ENCODE measurements at regions not wholly inside any gene's neighbourhood (a gene's known extent, or its start where the extent isn't known, plus 50 kb on each side); places are given as distances from the start of the nearest gene placed in this dataset.

DNA sequence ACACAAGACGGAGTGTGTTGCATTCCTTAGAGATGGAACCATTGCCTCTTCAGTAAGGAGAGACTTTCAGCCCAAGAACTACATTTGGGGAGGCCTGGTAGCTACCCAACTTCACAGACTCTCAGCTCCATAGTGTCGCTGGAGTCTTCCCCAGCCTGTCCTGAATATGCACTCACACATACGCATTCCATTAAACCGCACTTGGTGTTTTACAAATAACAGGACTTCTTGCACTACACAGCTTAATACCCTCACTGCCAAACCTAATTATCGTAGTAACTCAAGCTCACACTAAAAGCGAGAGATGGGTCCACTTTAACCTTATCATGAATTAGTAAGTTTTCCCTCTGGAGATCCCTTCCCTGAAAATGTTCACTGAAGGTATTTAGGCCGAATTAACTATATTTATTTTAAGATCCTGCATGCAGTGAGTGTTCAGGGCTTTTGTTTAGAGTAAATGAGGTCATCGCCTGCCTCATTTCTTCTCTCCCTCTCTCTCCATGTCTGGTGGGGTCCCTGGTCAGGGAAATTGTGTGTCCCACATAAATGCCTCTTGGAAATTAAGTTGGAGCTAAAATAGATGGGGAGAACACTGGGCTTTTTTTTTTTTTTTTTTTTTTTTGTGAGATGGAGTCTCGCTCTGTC, 171.9 kb downstream of the FAM43A start:
- no peak overlapping the region for H3K4me3 Mint-ChIP-seq
- peaks cover 3% of the 10 kb centered on the region for H3K9me3 Mint-ChIP-seq
- no peak overlapping the region for H3K27ac Mint-ChIP-seq
- H3K4me1 Mint-ChIP-seq: peaks cover 24% of the 10 kb centered on the region
- no peak for DNase-seq
- H3K27me3 Mint-ChIP-seq (ENCODE audit: low read depth, poor library complexity): peaks cover 6% of the 10 kb centered on the region
- TF ChIP-seq, protein P1, sequence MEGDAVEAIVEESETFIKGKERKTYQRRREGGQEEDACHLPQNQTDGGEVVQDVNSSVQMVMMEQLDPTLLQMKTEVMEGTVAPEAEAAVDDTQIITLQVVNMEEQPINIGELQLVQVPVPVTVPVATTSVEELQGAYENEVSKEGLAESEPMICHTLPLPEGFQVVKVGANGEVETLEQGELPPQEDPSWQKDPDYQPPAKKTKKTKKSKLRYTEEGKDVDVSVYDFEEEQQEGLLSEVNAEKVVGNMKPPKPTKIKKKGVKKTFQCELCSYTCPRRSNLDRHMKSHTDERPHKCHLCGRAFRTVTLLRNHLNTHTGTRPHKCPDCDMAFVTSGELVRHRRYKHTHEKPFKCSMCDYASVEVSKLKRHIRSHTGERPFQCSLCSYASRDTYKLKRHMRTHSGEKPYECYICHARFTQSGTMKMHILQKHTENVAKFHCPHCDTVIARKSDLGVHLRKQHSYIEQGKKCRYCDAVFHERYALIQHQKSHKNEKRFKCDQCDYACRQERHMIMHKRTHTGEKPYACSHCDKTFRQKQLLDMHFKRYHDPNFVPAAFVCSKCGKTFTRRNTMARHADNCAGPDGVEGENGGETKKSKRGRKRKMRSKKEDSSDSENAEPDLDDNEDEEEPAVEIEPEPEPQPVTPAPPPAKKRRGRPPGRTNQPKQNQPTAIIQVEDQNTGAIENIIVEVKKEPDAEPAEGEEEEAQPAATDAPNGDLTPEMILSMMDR (IDR thresholded peaks at IDR 0.05): no peak
- H3K36me3 Mint-ChIP-seq (ENCODE audit: low read depth): no peaks in the 10 kb centered on the region

DNA sequence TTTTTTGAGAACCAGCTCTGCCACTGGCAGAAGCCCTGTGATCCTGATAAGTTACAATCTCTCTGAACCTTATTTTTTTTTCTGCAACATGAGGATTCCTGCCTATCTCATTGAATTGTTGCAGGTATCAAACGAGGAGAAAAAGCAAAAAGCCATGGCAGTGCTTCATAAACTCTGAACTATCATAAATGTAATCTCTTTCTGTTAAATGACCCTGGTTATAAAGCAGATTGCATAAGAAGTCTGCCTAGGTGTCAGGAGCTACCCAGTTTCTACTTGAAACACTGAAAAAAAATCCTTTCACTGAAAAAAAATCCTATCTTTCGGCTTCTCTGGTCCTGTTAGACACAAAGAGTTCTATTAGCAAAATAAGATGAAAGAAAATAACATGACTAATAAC, 172.7 kb downstream of the FAM43A start:
- H3K36me3 Mint-ChIP-seq (ENCODE audit: low read depth): no peaks in the 10 kb centered on the region
- peaks cover 8% of the 10 kb centered on the region for H3K27me3 Mint-ChIP-seq (ENCODE audit: low read depth, poor library complexity)
- peaks cover 3% of the 10 kb centered on the region for H3K9me3 Mint-ChIP-seq
- H3K27ac Mint-ChIP-seq: no peak overlapping the region
- no peak for DNase-seq
- TF ChIP-seq, protein P1 (IDR thresholded peaks at IDR 0.05): no peak
- H3K4me1 Mint-ChIP-seq: peaks cover 16% of the 10 kb centered on the region
- no peak overlapping the region for H3K4me3 Mint-ChIP-seq

- Mint-ChIP-seq H3K4me3 (no peak overlapping the region), H3K9me3 (peaks cover 3% of the 10 kb centered on the region), H3K27me3 (ENCODE audit: low read depth, poor library complexity) (peaks cover 9% of the 10 kb centered on the region), H3K36me3 (ENCODE audit: low read depth) (no peaks in the 10 kb centered on the region), H3K4me1 (no peaks in the 10 kb centered on the region), H3K27ac (no peak overlapping the region)
- no peak for DNase-seq
- TF ChIP-seq, protein P1 (IDR thresholded peaks at IDR 0.05): no peak
Observed at GRCh38 chr3:194860725-194861124, 175.0 kb downstream of the FAM43A start.

- Mint-ChIP-seq H3K4me1 (no peaks in the 10 kb centered on the region), H3K27me3 (ENCODE audit: low read depth, poor library complexity) (peaks cover 12% of the 10 kb centered on the region), H3K4me3 (no peak overlapping the region), H3K9me3 (peaks cover 3% of the 10 kb centered on the region), H3K36me3 (ENCODE audit: low read depth) (no peaks in the 10 kb centered on the region), H3K27ac (no peak overlapping the region)
- no peak for DNase-seq
- TF ChIP-seq, protein P1 (IDR thresholded peaks at IDR 0.05): no peak
Observed at GRCh38 chr3:194861375-194861774, 175.7 kb downstream of the FAM43A start.

DNA sequence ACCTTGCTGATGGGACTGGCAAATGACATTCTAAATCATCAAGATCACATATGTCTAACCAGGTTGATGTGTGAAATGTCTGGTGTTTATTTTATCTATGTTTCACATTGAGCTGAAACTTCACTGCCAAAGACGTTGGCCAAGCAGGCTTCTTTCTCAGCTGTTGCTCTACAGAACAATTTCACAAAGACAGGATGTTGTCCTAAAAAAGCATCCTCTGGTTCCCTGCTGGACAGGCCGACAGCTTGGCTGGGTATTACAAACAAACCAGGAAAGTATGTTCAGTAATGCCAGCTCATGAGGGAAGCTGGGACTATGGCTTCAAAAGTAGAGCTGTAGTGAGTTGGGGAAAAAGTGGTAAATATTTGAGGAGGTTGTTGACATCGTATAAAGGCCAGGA, 179.4 kb downstream of the FAM43A start:
- Mint-ChIP-seq H3K36me3 (ENCODE audit: low read depth) (no peaks in the 10 kb centered on the region), H3K27me3 (ENCODE audit: low read depth, poor library complexity) (peaks cover 21% of the 10 kb centered on the region), H3K4me3 (no peak overlapping the region), H3K9me3 (peaks cover 2% of the 10 kb centered on the region), H3K27ac (no peak overlapping the region), H3K4me1 (no peaks in the 10 kb centered on the region)
- TF ChIP-seq, protein P1 (IDR thresholded peaks at IDR 0.05): no peak
- DNase-seq: no peak

DNA sequence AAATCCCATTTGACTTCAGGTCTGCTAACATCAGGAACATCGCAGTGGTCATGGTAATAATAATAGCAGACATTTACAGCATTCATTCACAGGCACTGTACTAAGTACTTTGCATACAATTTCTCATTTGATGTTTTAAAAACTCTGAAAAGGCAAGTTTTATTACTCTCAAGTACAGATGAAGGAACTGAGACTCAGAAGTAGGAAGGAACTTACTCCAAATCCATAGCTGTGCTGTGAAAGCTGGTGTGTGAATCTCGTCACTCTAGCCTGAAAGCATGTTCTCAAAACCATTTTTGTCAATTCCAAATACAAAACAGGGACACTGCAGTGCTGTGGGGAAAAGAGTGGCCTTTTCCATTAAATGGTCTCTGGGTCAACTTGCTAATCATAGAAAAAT, 179.9 kb downstream of the FAM43A start:
- no peaks in the 10 kb centered on the region for H3K36me3 Mint-ChIP-seq (ENCODE audit: low read depth)
- no peak overlapping the region for H3K27ac Mint-ChIP-seq
- DNase-seq: no peak
- TF ChIP-seq, protein P1 (IDR thresholded peaks at IDR 0.05): no peak
- H3K4me1 Mint-ChIP-seq: peaks cover 2% of the 10 kb centered on the region
- no peak overlapping the region for H3K4me3 Mint-ChIP-seq
- H3K9me3 Mint-ChIP-seq: peaks cover 4% of the 10 kb centered on the region
- H3K27me3 Mint-ChIP-seq (ENCODE audit: low read depth, poor library complexity): peaks cover 21% of the 10 kb centered on the region

Data from nephron progenitor cell (in vitro differentiated cells).